HPDE6-E6E7 (cell line): ENCODE measurements at regions not wholly inside any gene's neighbourhood (a gene's known extent, or its start where the extent isn't known, plus 50 kb on each side); places are given as distances from the start of the nearest gene placed in this dataset.
"Not testable (repeated sequence)": the region's sequence is repeated elsewhere in the genome, so short reads cannot be mapped to it uniquely, and the experiment has no call there.

Source experiments
- DNase-seq: peaks from one replicate; pipeline ENCODE4 v3.0.0; 2011; ENCODE audit warnings: missing footprints; ENCODE audit errors: extremely low spot score

- DNase-seq, result no peak
These were observed 123.6 kb upstream of the TNPO1 start for GRCh38 chr5:72692651-72693442.

GRCh38 chr5:72692231-72692637 lies 124.2 kb upstream of the TNPO1 start:
- no peak for DNase-seq

DNA sequence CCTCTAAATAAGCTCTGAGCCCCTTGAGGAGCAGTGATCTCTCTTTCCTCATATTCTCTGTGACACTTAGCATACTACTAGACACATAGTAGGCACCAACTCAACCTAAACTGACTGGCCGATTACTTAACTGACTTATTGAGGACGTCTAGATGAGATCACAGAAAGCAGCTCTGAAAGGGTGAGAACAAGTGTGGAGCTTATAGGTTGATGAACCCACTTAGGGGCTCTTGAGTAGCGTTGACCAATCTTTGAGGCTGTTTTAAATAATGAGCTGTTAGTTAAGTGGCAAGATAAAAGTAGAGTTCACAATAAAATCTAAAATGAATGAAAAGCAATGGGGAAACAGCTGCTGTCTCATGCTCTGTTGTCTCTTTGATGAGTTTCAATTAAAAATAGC lies 124.7 kb upstream of the TNPO1 start:
- DNase-seq, result no peak

DNA sequence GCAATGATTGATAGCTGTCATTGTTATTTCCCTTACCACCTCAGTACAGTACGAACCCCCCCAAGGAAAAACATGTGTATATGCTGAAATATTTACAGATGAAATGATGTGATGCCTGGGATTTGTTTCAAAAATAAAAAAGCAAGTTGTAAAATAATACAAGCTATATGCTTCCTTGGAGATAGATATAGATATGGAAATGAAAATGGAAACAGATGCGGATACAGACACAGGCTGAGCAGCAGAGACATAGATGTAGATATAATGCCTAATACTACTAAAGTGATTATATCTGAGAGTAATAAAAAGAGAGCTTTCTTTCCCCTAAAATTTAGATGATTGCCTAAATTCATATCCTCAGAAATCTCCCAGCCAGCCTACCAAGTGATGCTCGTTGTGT lies 127.5 kb upstream of the TNPO1 start:
- DNase-seq, result no peak

- no peak for DNase-seq
These were observed 129.2 kb upstream of the TNPO1 start for GRCh38 chr5:72687288-72687687.

DNA sequence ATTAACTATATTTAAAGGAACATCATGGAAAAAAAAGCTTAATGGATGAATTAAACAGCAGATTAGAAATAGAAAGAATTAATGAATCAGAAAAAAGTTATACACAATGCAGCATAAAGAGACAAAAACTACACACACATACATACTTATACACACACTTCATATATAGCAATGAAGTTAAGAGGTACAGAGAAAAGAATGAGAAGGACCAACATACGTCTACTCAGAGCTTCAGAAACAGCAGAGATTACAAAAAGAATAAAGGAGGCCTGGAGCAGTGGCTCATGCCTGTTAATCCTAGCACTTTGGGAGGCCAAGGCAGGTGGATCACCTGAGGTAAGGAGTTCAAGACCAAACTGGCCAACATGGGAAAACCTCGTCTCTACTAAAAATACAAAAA lies 133.9 kb upstream of the TNPO1 start:
- DNase-seq, result no peak

DNA sequence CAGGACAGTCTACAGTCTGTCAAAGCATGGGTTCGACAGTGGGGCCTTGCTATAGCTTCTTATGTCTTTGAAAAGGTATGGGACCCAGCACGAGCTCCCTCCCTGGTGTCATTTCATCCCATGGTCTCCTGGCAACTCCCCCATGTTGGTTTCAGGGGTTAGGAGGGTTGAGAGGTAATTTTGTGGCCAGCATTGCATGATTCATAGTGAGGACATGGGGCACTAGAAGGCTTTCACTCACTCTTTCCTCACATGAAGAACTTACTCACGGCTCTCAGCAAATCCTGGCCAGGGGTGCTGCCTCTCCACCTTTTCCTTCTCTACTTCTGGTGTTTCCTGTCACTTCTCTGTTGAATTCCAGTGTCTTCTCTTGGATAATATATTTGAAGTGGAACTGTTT lies 134.7 kb upstream of the TNPO1 start:
- DNase-seq, result no peak

GRCh38 chr5:72677447-72677846 lies 139.0 kb upstream of the TNPO1 start:
- DNase-seq, result no peak

DNA sequence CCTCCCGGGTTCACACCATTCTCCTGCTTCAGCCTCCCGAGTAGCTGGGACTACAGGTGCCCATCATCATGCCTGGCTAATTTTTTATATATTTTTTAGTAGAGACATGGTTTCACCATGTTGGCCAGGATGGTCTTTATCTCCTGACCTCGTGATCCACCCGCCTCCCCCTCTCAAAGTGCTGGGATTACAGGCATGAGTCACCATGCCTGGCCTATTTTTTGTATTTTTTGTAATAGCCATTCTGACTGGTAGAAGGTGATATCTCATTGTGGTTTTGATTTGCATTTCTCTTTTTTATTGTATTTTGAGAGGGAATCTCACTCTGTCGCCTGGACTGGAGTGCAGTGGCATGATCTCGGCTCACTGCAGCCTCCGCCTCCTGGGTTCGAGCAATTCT lies 139.6 kb upstream of the TNPO1 start:
- DNase-seq, result not testable (repeated sequence)

GRCh38 chr5:72673623-72674022 lies 142.8 kb upstream of the TNPO1 start:
- DNase-seq, result no peak

DNA sequence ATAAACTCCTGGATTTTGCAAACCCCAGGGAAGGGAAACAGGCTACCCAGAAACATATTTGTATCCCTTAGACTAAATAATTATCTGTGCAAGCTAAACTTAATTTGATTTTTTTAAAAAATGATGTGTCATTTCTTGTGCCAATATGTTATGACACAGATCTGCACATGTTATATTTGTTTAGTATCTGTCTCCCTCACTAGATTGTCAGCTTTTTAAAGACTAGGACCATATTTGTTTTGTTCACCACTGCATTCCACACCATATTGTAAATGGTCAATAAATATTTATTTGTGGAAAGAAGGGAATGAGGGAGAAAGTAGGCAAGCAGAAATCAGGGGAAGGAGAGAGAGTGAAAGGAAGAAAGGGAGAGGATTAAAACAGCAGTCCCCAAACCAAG lies 143.3 kb upstream of the TNPO1 start:
- no peak for DNase-seq

- DNase-seq, result peak; percentile 37
These were observed 148.8 kb upstream of the TNPO1 start for GRCh38 chr5:72667708-72668107.

GRCh38 chr5:72662936-72663335 lies 153.5 kb upstream of the TNPO1 start:
- no peak for DNase-seq

DNA sequence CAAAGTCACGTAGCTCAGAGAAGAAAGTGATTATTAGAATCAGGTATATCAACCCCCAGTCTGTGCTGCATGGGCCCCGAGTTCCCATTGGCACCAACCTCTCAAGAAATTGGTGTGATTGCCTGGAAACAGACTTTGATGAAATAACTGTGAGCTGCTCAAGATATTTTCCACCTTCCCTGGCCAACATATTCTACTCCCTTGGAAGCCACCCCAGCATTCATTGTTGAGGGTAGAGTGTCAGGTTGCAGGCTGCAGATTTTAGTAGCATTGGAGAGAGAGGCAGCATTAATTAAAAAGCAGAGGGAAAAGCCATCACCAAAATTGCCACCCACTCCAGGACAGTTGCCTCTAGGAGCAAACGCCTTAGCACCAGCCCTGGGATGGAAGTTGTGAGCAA lies 154.2 kb upstream of the TNPO1 start:
- DNase-seq, result no peak

DNA sequence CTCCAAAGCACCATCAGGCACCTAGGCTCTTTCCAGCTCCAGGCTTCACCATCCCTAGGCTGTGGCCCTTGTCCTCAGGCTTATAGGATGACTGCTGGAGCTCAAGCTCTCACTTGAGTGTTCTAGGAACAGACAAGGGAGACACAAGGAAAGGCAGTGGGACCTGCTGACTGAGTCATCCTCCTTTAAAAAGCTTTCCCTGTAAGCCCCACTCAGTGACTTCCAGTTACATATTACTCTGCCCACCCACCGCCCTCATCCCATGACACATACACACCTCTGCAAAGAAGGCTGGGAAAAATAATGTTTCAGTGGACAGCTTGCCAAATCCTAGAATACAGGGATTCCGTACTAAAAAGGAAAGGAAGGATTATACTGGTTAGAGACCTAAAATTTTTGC lies 154.2 kb upstream of the ZNF366 start:
- no peak for DNase-seq

DNA sequence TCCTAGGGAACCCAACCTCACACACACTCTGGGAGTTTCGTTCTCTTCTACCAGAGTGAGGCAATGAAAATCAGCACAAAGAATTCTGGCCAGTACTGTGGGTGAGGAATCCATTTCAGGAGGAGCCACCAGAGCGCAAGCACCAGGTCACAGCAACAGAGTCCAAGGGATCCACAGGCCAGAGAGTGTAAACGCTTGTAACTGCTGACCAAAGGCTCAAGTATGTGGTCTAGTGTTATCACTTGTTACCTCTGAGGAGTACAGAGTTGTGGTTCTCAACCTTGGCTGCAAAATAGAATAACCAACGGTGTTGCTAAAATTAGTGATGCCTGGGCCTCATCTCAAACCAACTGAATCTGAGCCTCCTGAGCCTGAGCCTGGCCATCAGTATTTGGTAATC lies 152.5 kb upstream of the ZNF366 start:
- DNase-seq, result no peak

DNA sequence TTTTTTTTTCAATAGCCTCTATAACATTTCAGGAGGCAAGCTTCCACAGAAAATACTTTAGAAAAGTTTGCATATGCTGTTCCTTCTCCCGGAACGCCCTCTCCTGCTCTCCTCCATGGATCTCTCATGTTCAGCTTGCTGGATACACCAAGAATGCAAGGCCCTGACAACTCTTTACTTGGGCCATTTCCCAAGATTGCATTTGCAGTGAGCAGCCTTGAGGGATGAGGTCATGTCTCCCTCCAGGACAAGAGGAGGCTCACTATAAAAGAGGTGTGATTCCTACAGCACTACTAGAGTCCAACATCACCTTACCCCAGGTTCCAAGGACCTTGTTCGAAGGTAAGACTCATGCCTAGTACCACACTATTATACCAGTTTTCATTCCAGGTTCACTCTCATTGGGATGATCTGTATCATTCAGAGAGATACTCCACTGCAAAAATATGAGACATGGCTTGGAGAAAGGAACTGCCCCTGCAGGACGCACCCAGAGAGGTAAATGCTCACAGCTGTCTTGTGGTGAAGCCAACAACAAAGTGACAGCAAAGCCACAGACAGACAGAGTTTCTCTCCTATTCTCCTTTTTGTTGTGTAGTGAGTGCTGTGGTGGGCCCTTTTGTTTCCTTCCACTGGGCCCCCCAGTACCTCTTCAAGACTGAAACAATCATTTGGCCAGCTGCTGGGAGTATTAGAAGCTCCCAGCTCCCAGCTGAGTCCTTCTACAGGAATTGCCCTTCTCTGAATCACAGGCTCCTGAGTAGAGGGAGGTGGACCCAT lies 151.7 kb upstream of the ZNF366 start:
- DNase-seq, result no peak

DNA sequence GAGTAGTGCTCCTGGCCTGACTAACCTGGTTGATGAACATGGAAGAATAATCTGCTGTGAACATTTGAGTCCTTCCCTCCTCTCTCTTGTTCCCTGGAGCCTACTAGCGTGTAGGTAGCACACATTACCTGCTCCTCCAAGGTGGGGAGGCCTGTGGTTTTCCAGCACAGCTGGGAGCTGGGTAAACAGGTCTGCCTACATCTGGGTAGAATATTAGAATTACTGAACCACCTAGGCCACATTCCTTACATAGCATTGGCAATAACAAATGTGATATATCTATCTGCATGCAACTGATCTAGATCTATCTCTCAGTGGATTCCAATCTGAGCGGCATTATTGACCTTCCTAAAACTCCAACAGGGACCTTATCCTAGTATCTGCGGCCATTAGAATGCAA lies 151.0 kb upstream of the ZNF366 start:
- no peak for DNase-seq

GRCh38 chr5:72656756-72657513 lies 149.7 kb upstream of the ZNF366 start:
- no peak for DNase-seq

GRCh38 chr5:72656331-72656730 lies 149.1 kb upstream of the ZNF366 start:
- DNase-seq, result no peak

GRCh38 chr5:72654231-72654630 lies 147.0 kb upstream of the ZNF366 start:
- DNase-seq, result no peak

- no peak for DNase-seq
These were observed 146.4 kb upstream of the ZNF366 start for GRCh38 chr5:72653586-72653985.

- no peak for DNase-seq
These were observed 144.6 kb upstream of the ZNF366 start for GRCh38 chr5:72651779-72652178.
